Heart right ventricle (tissue), 16 donors: ENCODE measurements at regions not wholly inside any gene's neighbourhood (a gene's known extent, or its start where the extent isn't known, plus 50 kb on each side); places are given as distances from the start of the nearest gene placed in this dataset.

ENCODE experiments used
- ATAC-seq, 8 donors: fragments of 200-7000 bp; cut with Tn5 transposase; one replicate each; pipeline ENCODE4 v1.9.1; 2020; ENCODE audit warnings: mild to moderate bottlenecking in 8 of 8, moderate library complexity in 8 of 8, moderate number of reproducible peaks in 1 of 8
- DNase-seq, 2 donors: peaks; one replicate each; pipeline ENCODE4 v3.0.0-alpha.2; 2020
- H3K27ac ChIP-seq, 10 donors: fragments of 200-600 bp; sonication (generic) in 2 of 10; one replicate each; pipeline versions ENCODE4 v1.5.0 to v1.8.0; 2020 to 2022; ENCODE audit warnings: mild to moderate bottlenecking in 3 of 10
- H3K27me3 ChIP-seq, 7 donors: fragments of 200-600 bp; one replicate each; pipeline ENCODE4 v1.8.0; 2021 to 2022; ENCODE audit warnings: mild to moderate bottlenecking in 2 of 7
- H3K36me3 ChIP-seq, 9 donors: fragments of 200-600 bp; sonication (generic) in 1 of 9; one replicate each; pipeline versions ENCODE4 v1.5.0 to v1.8.0; 2020 to 2022; ENCODE audit warnings: mild to moderate bottlenecking in 2 of 9
- H3K4me1 ChIP-seq, 9 donors: fragments of 200-600 bp; sonication (generic) in 1 of 9; one replicate each; pipeline versions ENCODE4 v1.5.0 to v1.8.0; 2020 to 2022; ENCODE audit warnings: mild to moderate bottlenecking in 4 of 9
- H3K4me3 ChIP-seq, 10 donors: fragments of 200-600 bp; sonication (generic) in 2 of 10; one replicate each; pipeline versions ENCODE4 v1.5.0 to v1.8.0; 2020 to 2022; ENCODE audit warnings: mild to moderate bottlenecking in 7 of 10, moderate library complexity in 2 of 10
- H3K9me3 ChIP-seq, 11 donors: fragments of 200-600 bp in 10 of 11; sonication (generic) in 2 of 11; one replicate each; pipeline versions ENCODE4 v1.5.0 to v1.8.0; 2013 to 2022; ENCODE audit warnings: mild to moderate bottlenecking in 2 of 11, control low read depth in 1 of 11, moderate library complexity in 1 of 11
- WGBS, 2 donors: extraction: QIAGEN DNeasy Blood & Tissue Kit; methylation state at CpG; one replicate each; pipeline ENCODE4 v1.1.7; 2013; ENCODE audit warnings: inconsistent platforms in 1 of 2; 5-methylcytosine and 5-hydroxymethylcytosine counted together
- intact Hi-C, 10 donors: fragments of 100-400 bp; cut with DNase I; formaldehyde crosslinking; loops; one replicate each; pipeline versions ENCODE4 v1.11.1 to v1.14.2; 2022
- TF ChIP-seq, protein P1 (sequence below), 9 donors: fragments of 200-600 bp; sonication (generic) in 2 of 9; IDR thresholded peaks; one replicate each; pipeline versions ENCODE4 v1.5.0 to v1.8.0; 2021 to 2022; ENCODE audit warnings: antibody characterized with exemption in 9 of 9, mild to moderate bottlenecking in 5 of 9, moderate library complexity in 1 of 9
- donor health status: Arrhythmogenic right ventricular cardiomyopathy.
- donor health status: ischemic (EF 13 %, LVEDD 7.1; RV severe dilation, severe dysfunction).
- donor health status: healthy with polysubstance abuse.
- donor health status: DM: no; HTN: yes; CAD: no.
- donor health status: DM: no; HTN: no; CAD: no.
- donor health status: ischemic (EF 25% LVEDD 6.9; RV normal size, moderate dysfunction).
- donor health status: ischemic (EF 25% LVEDD 5.7; RV mildly dilated, moderate dysfunction).
- donor health status: healthy.
- donor health status: DM: yes; HTN: yes; CAD: no.
- donor health status: Ischemic cardiomyopathy.
- donor health status: ischemic (EF 35%, LVEDD 5.7; RV mildly dilated, moderate dysfunction).
- donor health status: nonischemic (EF 11% LVEDD 7.7; RV severe dilation, severe dysfunction).
- donor health status: DM: yes; HTN: yes; CAD: no.
- donor health status: PGD.
- donor health status: ischemic (EF 29% LVEDD 5.4; RV normal size, mild dysfunction).
- donor health status: nonischemic (EF 23%, LVEDD 6.1; RV moderate dilation, normal function).

- TF ChIP-seq, protein P1, sequence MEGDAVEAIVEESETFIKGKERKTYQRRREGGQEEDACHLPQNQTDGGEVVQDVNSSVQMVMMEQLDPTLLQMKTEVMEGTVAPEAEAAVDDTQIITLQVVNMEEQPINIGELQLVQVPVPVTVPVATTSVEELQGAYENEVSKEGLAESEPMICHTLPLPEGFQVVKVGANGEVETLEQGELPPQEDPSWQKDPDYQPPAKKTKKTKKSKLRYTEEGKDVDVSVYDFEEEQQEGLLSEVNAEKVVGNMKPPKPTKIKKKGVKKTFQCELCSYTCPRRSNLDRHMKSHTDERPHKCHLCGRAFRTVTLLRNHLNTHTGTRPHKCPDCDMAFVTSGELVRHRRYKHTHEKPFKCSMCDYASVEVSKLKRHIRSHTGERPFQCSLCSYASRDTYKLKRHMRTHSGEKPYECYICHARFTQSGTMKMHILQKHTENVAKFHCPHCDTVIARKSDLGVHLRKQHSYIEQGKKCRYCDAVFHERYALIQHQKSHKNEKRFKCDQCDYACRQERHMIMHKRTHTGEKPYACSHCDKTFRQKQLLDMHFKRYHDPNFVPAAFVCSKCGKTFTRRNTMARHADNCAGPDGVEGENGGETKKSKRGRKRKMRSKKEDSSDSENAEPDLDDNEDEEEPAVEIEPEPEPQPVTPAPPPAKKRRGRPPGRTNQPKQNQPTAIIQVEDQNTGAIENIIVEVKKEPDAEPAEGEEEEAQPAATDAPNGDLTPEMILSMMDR (IDR thresholded peaks at IDR 0.05), result no peak
- Histone ChIP-seq H3K27me3 (no peaks in the 10 kb centered on the region), H3K4me1 (peaks cover 3 to 48% (median 21%) of the 10 kb centered on the region in 9 donors), H3K36me3 (no peaks in the 10 kb centered on the region), H3K9me3 (no peaks in the 10 kb centered on the region), H3K27ac (no peak overlapping the region), H3K4me3 (no peak overlapping the region)
- ATAC-seq (no peak), DNase-seq (no peak)
- 95 to 97% methylated on average over 8 of the region's 8 CpGs for WGBS, 2 donors
- intact Hi-C loops, result loop anchor here in 2 of 10 donors (10.0 kb wide), 2 partner anchors 119 to 141 kb away; partner anchors contain the start of gene TPM1 (in 1 of the 2)
These were observed 116.7 kb upstream of the TPM1 start for GRCh38 chr15:62925875-62926274.

- H3K36me3 ChIP-seq, result no peaks in the 10 kb centered on the region
- no peak overlapping the region for H3K4me3 ChIP-seq
- H3K4me1 ChIP-seq, result peaks cover 3 to 48% (median 15%) of the 10 kb centered on the region in 9 donors
- ATAC-seq, result no peak
- TF ChIP-seq, protein P1 (IDR thresholded peaks at IDR 0.05), result no peak
- intact Hi-C loops, result loop anchor here in 2 of 10 donors (10.0 kb wide), 2 partner anchors 118 to 142 kb away; partner anchors contain the start of gene TPM1 (in 1 of the 2)
- no peaks in the 10 kb centered on the region for H3K27me3 ChIP-seq
- DNase-seq, result no peak
- peak overlapping the region in 1 of 10 donors; percentile 54 for H3K27ac ChIP-seq
- no peaks in the 10 kb centered on the region for H3K9me3 ChIP-seq
These were observed 115.4 kb upstream of the TPM1 start for GRCh38 chr15:62927196-62927595.

GRCh38 chr15:62927836-62928235, 114.7 kb upstream of the TPM1 start:
- TF ChIP-seq, protein P1 (IDR thresholded peaks at IDR 0.05), result no peak
- intact Hi-C loops, result loop anchor here in 2 of 10 donors (10.0 kb wide), 2 partner anchors 117 to 143 kb away; partner anchors contain the start of gene TPM1 (in 1 of the 2)
- H3K27ac ChIP-seq, result peak overlapping the region in 5 of 10 donors; percentile 11 to 58 (median 48)
- H3K36me3 ChIP-seq, result no peaks in the 10 kb centered on the region
- no peaks in the 10 kb centered on the region for H3K27me3 ChIP-seq
- ATAC-seq, result no peak
- H3K9me3 ChIP-seq, result no peaks in the 10 kb centered on the region
- no peak for DNase-seq
- 76 to 81% methylated on average over 5 of the region's 5 CpGs for WGBS, 2 donors
- no peak overlapping the region for H3K4me3 ChIP-seq
- H3K4me1 ChIP-seq, result peaks cover 3 to 49% (median 15%) of the 10 kb centered on the region in 9 donors

- peak in 1 of 2 donors; percentile 42 for DNase-seq
- H3K9me3 ChIP-seq, result no peaks in the 10 kb centered on the region
- WGBS, 2 donors, result 17 to 27% methylated on average over 12 of the region's 12 CpGs
- H3K4me1 ChIP-seq, result peaks cover 3 to 51% (median 17%) of the 10 kb centered on the region in 9 donors
- H3K27ac ChIP-seq, result peak overlapping the region in 7 of 10 donors; percentile 11 to 58 (median 45)
- no peak overlapping the region for H3K4me3 ChIP-seq
- TF ChIP-seq, protein P1 (IDR thresholded peaks at IDR 0.05), result peak in 7 of 9 donors; percentile 11 to 38 (median 27)
- no peaks in the 10 kb centered on the region for H3K27me3 ChIP-seq
- ATAC-seq, result peak; percentile 66 to 89 (median 84)
- H3K36me3 ChIP-seq, result no peaks in the 10 kb centered on the region
- intact Hi-C loops, result loop anchor here in 2 of 10 donors (10.0 kb wide), 2 partner anchors 116 to 144 kb away; partner anchors contain the start of gene TPM1 (in 1 of the 2)
These were observed 114.1 kb upstream of the TPM1 start for GRCh38 chr15:62928242-62928999.
